B cell (primary cell): ENCODE measurements at regions not wholly inside any gene's neighbourhood (a gene's known extent, or its start where the extent isn't known, plus 50 kb on each side); places are given as distances from the start of the nearest gene placed in this dataset.

Source experiments
- ATAC-seq: fragments of 200-7000 bp; cut with Tn5 transposase; one replicate; pipeline ENCODE4 v1.10.0; 2021; ENCODE audit warnings: low read depth, mild to moderate bottlenecking, moderate number of reproducible peaks, moderate library complexity
- CTCF ChIA-PET: fragments of 350-600 bp; sonication (Branson Sonifier 250); formaldehyde crosslinking; loops from one replicate; lab custom pipeline; 2021; ENCODE audit warnings: antibody characterized with exemption, inconsistent platforms; lab: Charles Lee
- POLR2A ChIA-PET: fragments of 350-600 bp; sonication (Branson Sonifier 250); formaldehyde crosslinking; loops from one replicate; lab custom pipeline; 2021; ENCODE audit warnings: antibody characterized with exemption; lab: Charles Lee
- DNase-seq: peaks from one replicate; pipeline ENCODE4 v3.0.0; 2013
- H2AFZ ChIP-seq: 2 replicates; pipeline ENCODE4 v1.6.1; 2012; ENCODE audit warnings: mild to moderate bottlenecking, low read depth, low read length; ENCODE audit not compliant: insufficient read depth, poor library complexity, severe bottlenecking
- H3K27ac ChIP-seq, 2 donors: 1 replicate in 1 of 2; 2 replicates in 1 of 2; pipeline ENCODE4 v1.5.1; 2012 to 2013; ENCODE audit warnings: low read length in 2 of 2, mild to moderate bottlenecking in 2 of 2, moderate library complexity in 1 of 2
- H3K27me3 ChIP-seq, 4 experiments: fragments of 200-600 bp in 1 of 4; sonication (generic) in 1 of 4; replicated peaks in 1 of 4; 1 replicate in 2 of 4; 2 replicates in 2 of 4; pipeline versions ENCODE4 v1.6.1 to v1.7.0; 2013 to 2016; ENCODE audit warnings: low read length in 3 of 4, mild to moderate bottlenecking in 2 of 4, mixed read lengths in 1 of 4, moderate library complexity in 1 of 4; ENCODE audit not compliant: insufficient read depth in 4 of 4, control insufficient read depth in 3 of 4; ENCODE audit errors: control extremely low read depth in 1 of 4
- H3K36me3 ChIP-seq, 2 experiments: replicated peaks in 1 of 2; 1 replicate in 1 of 2; 2 replicates in 1 of 2; pipeline versions ENCODE4 v1.6.1 to v1.7.1; 2013; ENCODE audit warnings: low read length in 1 of 2; ENCODE audit not compliant: insufficient read depth in 2 of 2, control insufficient read depth in 1 of 2; ENCODE audit errors: control extremely low read depth in 1 of 2, extremely low read depth in 1 of 2
- H3K4me1 ChIP-seq, 2 donors: fragments of 200-600 bp in 1 of 2; sonication (generic) in 1 of 2; 1 replicate in 1 of 2; 2 replicates in 1 of 2; pipeline versions ENCODE4 v1.5.1 to v1.6.1; 2013 to 2017; ENCODE audit warnings: low read length in 2 of 2; ENCODE audit not compliant: control insufficient read depth in 2 of 2, insufficient read depth in 2 of 2
- H3K4me2 ChIP-seq: replicated peaks from 2 replicates; pipeline ENCODE3; 2012; ENCODE audit warnings: mild to moderate bottlenecking, low read depth, low read length; ENCODE audit not compliant: poor library complexity, severe bottlenecking
- H3K4me3 ChIP-seq, 5 experiments: fragments of 200-600 bp in 1 of 5; sonication (generic) in 1 of 5; 1 replicate in 3 of 5; 2 replicates in 2 of 5; pipeline versions ENCODE4 v1.5.1 to v1.7.0; 2011 to 2016; ENCODE audit warnings: low read length in 4 of 5, mild to moderate bottlenecking in 4 of 5, low read depth in 2 of 5, control low read depth in 1 of 5, moderate library complexity in 1 of 5; ENCODE audit not compliant: insufficient read depth in 1 of 5; ENCODE audit errors: control extremely low read depth in 1 of 5, extremely low read depth in 1 of 5
- H3K79me2 ChIP-seq: fragments of 200-600 bp; sonication (generic); one replicate; pipeline ENCODE4 v1.6.0; 2016; ENCODE audit warnings: low read length; ENCODE audit not compliant: control insufficient read depth, insufficient read depth
- H3K9ac ChIP-seq: fragments of 200-600 bp; sonication (generic); 2 replicates; pipeline ENCODE4 v1.6.1; 2017; ENCODE audit warnings: mild to moderate bottlenecking, low read length, moderate library complexity
- H3K9me3 ChIP-seq, 3 donors: one replicate each; pipeline versions ENCODE4 v1.6.1 to v1.7.1; 2013; ENCODE audit warnings: low read length in 2 of 3; ENCODE audit not compliant: control insufficient read depth in 2 of 3, insufficient read depth in 1 of 3; ENCODE audit errors: control extremely low read depth in 1 of 3
- H4K20me1 ChIP-seq: 2 replicates; pipeline ENCODE4 v1.6.0; 2012; ENCODE audit warnings: mild to moderate bottlenecking, low read length; ENCODE audit not compliant: insufficient read depth, control insufficient read depth, poor library complexity, severe bottlenecking
- H3K27ac Mint-ChIP-seq: one replicate; pipeline ENCODE4 v1.8.0; 2021; ENCODE audit warnings: mixed read lengths
- H3K27me3 Mint-ChIP-seq: one replicate; pipeline ENCODE4 v1.8.0; 2021; ENCODE audit warnings: mixed read lengths
- H3K4me1 Mint-ChIP-seq: one replicate; pipeline ENCODE4 v1.8.0; 2021; ENCODE audit warnings: mixed read lengths
- H3K4me3 Mint-ChIP-seq: one replicate; pipeline ENCODE4 v1.8.0; 2021; ENCODE audit warnings: mixed read lengths
- H3K9me3 Mint-ChIP-seq: one replicate; pipeline ENCODE4 v1.8.0; 2022; ENCODE audit warnings: mixed read lengths; ENCODE audit not compliant: insufficient read depth
- EZH2 ChIP-seq: IDR thresholded peaks from 2 replicates; pipeline ENCODE4 v1.6.1; 2012; ENCODE audit warnings: borderline replicate concordance, low read depth, mild to moderate bottlenecking, moderate library complexity, low read length; ENCODE audit not compliant: insufficient read depth, poor library complexity, severe bottlenecking
- WGBS: methylation state at CpG from one replicate; pipeline ENCODE4 v1.1.5; 2013; ENCODE audit warnings: missing lambda C conversion rate; ENCODE audit not compliant: insufficient coverage; 5-methylcytosine and 5-hydroxymethylcytosine counted together
- intact Hi-C: fragments of 100-400 bp; cut with micrococcal nuclease; formaldehyde crosslinking; loops from one replicate; pipeline ENCODE4 v1.10.0; 2022
- TF ChIP-seq, protein P1 (sequence below): fragments of 200-600 bp; IDR thresholded peaks from one replicate; pipeline ENCODE4 v1.8.0; 2022; ENCODE audit warnings: antibody characterized with exemption, mild to moderate bottlenecking

DNA sequence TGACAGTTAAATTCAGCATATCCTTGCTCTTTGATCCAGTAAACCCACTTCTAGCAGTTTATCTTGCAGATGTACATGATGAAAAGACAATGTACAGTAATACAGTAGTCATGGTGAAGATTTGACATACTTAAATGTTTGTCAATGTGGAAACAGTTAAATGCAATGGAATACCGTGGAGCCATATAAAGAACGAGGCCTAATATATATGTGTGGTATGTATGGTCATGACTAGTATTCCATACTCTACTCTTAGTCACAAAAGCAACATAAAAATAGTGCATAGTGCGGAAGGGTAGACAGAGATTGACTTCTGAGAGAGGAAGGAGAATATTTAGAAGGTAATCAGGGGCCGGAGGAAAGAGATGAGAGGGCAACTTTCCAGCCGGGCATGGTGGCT lies 70.7 kb upstream of the ARMC2 start:
- Histone ChIP-seq H4K20me1 (no peaks in the 10 kb centered on the region), H2AFZ (no peak overlapping the region), H3K4me2 (no peak overlapping the region), H3K79me2 (no peaks in the 10 kb centered on the region), H3K9ac (no peak overlapping the region), H3K4me3 (no peak overlapping the region), H3K27me3 (peaks cover 0 to 13% (median 6%) of the 10 kb centered on the region in 4 experiments), H3K9me3 (peaks cover 0 to 4% (median 0%) of the 10 kb centered on the region in 3 donors), H3K27ac (no peak overlapping the region), H3K4me1 (peaks cover 21 to 28% of the 10 kb centered on the region in 2 donors), H3K36me3 (no peaks in the 10 kb centered on the region)
- 100% methylated on average over 2 of the region's 5 CpGs for WGBS
- H3K27me3 Mint-ChIP-seq, result peaks cover 12% of the 10 kb centered on the region
- TF ChIP-seq, protein P1, sequence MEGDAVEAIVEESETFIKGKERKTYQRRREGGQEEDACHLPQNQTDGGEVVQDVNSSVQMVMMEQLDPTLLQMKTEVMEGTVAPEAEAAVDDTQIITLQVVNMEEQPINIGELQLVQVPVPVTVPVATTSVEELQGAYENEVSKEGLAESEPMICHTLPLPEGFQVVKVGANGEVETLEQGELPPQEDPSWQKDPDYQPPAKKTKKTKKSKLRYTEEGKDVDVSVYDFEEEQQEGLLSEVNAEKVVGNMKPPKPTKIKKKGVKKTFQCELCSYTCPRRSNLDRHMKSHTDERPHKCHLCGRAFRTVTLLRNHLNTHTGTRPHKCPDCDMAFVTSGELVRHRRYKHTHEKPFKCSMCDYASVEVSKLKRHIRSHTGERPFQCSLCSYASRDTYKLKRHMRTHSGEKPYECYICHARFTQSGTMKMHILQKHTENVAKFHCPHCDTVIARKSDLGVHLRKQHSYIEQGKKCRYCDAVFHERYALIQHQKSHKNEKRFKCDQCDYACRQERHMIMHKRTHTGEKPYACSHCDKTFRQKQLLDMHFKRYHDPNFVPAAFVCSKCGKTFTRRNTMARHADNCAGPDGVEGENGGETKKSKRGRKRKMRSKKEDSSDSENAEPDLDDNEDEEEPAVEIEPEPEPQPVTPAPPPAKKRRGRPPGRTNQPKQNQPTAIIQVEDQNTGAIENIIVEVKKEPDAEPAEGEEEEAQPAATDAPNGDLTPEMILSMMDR, result no peak
- no peak for TF ChIP-seq EZH2
- ChIA-PET POLR2A (no interaction called here), CTCF (interaction anchor here (2.1 kb wide), 1 partner anchor 8 kb away, joined by 4 read pairs; no protein-coding TSS in a partner anchor)
- ATAC-seq, result no peak
- DNase-seq, result no peak
- intact Hi-C loops, result no loop called here
- H3K4me1 Mint-ChIP-seq, result peaks cover 23% of the 10 kb centered on the region
- H3K27ac Mint-ChIP-seq, result no peak overlapping the region
- no peaks in the 10 kb centered on the region for H3K9me3 Mint-ChIP-seq
- no peak overlapping the region for H3K4me3 Mint-ChIP-seq

DNA sequence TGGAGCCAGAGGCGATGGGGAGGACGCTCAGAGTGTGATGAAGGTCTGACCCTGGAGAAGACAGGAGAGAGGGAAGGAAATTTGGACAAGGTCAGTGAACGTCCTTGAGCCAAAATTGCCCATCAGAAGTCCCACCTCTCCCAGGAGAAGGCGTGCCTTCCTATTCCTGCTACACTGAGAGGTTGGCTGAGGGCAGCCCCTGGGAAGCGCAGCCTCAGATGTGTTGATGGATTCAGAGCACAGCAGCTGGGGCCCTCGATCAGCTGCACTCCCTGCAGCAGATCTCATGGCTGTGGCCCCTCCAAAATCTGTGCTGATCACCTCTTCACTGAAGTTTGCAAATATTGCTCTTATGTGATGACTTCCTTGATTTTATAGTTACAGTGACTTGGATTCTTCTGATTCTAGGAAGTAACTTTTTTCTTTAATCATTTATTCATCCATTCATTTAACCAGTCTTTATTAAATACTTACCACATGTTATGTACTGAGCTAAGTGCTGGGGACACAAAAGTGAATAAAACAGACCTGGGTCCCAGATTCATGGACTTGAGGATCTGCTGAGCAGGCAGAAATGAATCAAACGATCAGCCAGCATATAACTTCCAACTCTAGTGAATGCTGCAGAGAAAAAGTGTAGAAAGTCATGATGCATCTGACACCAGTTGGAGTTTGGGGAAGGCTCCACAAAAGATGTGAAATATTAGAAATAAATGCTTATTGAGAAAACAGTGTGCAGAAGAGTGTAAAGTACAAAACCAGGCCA lies 69.6 kb upstream of the ARMC2 start:
- POLR2A ChIA-PET, result interaction anchor here (0.6 kb wide), 1 partner anchor 652 kb away, joined by 7 read pairs; no protein-coding TSS in a partner anchor
- H3K27ac Mint-ChIP-seq, result no peak overlapping the region

More for the DNA sequence above, 69.6 kb upstream of the ARMC2 start:
- Mint-ChIP-seq H3K27me3 (peaks cover 21% of the 10 kb centered on the region), H3K9me3 (no peaks in the 10 kb centered on the region), H3K4me1 (peaks cover 25% of the 10 kb centered on the region), H3K4me3 (no peak overlapping the region)
- Histone ChIP-seq H3K27me3 (peaks cover 0 to 20% (median 8%) of the 10 kb centered on the region in 4 experiments), H4K20me1 (no peaks in the 10 kb centered on the region), H3K4me3 (no peak overlapping the region), H3K9me3 (peaks cover 0 to 4% (median 0%) of the 10 kb centered on the region in 3 donors), H3K27ac (no peak overlapping the region), H3K36me3 (no peaks in the 10 kb centered on the region), H3K79me2 (no peaks in the 10 kb centered on the region), H3K9ac (no peak overlapping the region), H3K4me1 (peaks cover 23 to 31% of the 10 kb centered on the region in 2 donors), H3K4me2 (no peak overlapping the region), H2AFZ (no peak overlapping the region)
- 95% methylated on average over 4 of the region's 7 CpGs for WGBS
- no peak for DNase-seq
- intact Hi-C loops, result no loop called here
- CTCF ChIA-PET, result interaction anchor here (1.0 to 3.5 kb wide), 6 partner anchors 9 to 236 kb away, joined by 3 to 23 read pairs (median 4); no protein-coding TSS in a partner anchor
- TF ChIP-seq, protein P1, result no peak
- TF ChIP-seq EZH2, result no peak
- ATAC-seq, result no peak
